ENCODE measurements at regions not wholly inside any gene's neighbourhood (a gene's known extent, or its start where the extent isn't known, plus 50 kb on each side); places are given as distances from the start of the nearest gene placed in this dataset.

GRCh38 chr7:46716926-46717325, 795.9 kb upstream of the IGFBP3 start:
- peak; percentile 19 for DNase-seq
- Histone ChIP-seq H3K4me1 (no peaks in the 10 kb centered on the region), H3K36me3 (no peaks in the 10 kb centered on the region), H3K9me3 (no peaks in the 10 kb centered on the region), H3K27me3 (no peaks in the 10 kb centered on the region), H3K4me3 (ENCODE audit: low read depth, low read length) (no peak overlapping the region)
- TF ChIP-seq CTCF (IDR thresholded peaks at IDR 0.05; ENCODE audit: low read depth, low read length) = no peak

GRCh38 chr7:46715579-46715978, 794.5 kb upstream of the IGFBP3 start:
- DNase-seq = no peak
- Histone ChIP-seq H3K9me3 (no peaks in the 10 kb centered on the region), H3K36me3 (no peaks in the 10 kb centered on the region), H3K4me3 (ENCODE audit: low read depth, low read length) (no peak overlapping the region), H3K4me1 (no peaks in the 10 kb centered on the region), H3K27me3 (no peaks in the 10 kb centered on the region)
- no peak for TF ChIP-seq CTCF (IDR thresholded peaks at IDR 0.05; ENCODE audit: low read depth, low read length)

GRCh38 chr7:46714904-46715303, 793.8 kb upstream of the IGFBP3 start:
- no peaks in the 10 kb centered on the region for H3K4me1 ChIP-seq
- no peak for TF ChIP-seq CTCF (IDR thresholded peaks at IDR 0.05; ENCODE audit: low read depth, low read length)
- H3K27me3 ChIP-seq = no peaks in the 10 kb centered on the region
- H3K4me3 ChIP-seq (ENCODE audit: low read depth, low read length) = no peak overlapping the region
- H3K36me3 ChIP-seq = no peaks in the 10 kb centered on the region
- no peaks in the 10 kb centered on the region for H3K9me3 ChIP-seq
- no peak for DNase-seq

GRCh38 chr7:46713868-46714596, 793.0 kb upstream of the IGFBP3 start:
- DNase-seq = no peak
- Histone ChIP-seq H3K4me1 (no peaks in the 10 kb centered on the region), H3K9me3 (no peaks in the 10 kb centered on the region), H3K36me3 (no peaks in the 10 kb centered on the region), H3K4me3 (ENCODE audit: low read depth, low read length) (no peak overlapping the region), H3K27me3 (no peaks in the 10 kb centered on the region)
- TF ChIP-seq CTCF (IDR thresholded peaks at IDR 0.05; ENCODE audit: low read depth, low read length) = no peak

- DNase-seq = no peak
- Histone ChIP-seq H3K4me1 (no peaks in the 10 kb centered on the region), H3K9me3 (no peaks in the 10 kb centered on the region), H3K36me3 (no peaks in the 10 kb centered on the region), H3K27me3 (no peaks in the 10 kb centered on the region), H3K4me3 (ENCODE audit: low read depth, low read length) (no peak overlapping the region)
- no peak for TF ChIP-seq CTCF (IDR thresholded peaks at IDR 0.05; ENCODE audit: low read depth, low read length)
Measured at GRCh38 chr7:46710927-46711326, 789.9 kb upstream of the IGFBP3 start.

GRCh38 chr7:46707973-46708372, 786.9 kb upstream of the IGFBP3 start:
- Histone ChIP-seq H3K4me3 (ENCODE audit: low read depth, low read length) (no peak overlapping the region), H3K9me3 (no peaks in the 10 kb centered on the region), H3K27me3 (no peaks in the 10 kb centered on the region), H3K4me1 (no peaks in the 10 kb centered on the region), H3K36me3 (no peaks in the 10 kb centered on the region)
- no peak for TF ChIP-seq CTCF (IDR thresholded peaks at IDR 0.05; ENCODE audit: low read depth, low read length)
- no peak for DNase-seq

All from BE2C (cell line).